H9 (cell line): ENCODE measurements at regions not wholly inside any gene's neighbourhood (a gene's known extent, or its start where the extent isn't known, plus 50 kb on each side); places are given as distances from the start of the nearest gene placed in this dataset.

Experiments used
- DNase-seq: peaks from one replicate; pipeline ENCODE4 v3.0.0-alpha.2; 2017
- H2AFZ ChIP-seq: one replicate; pipeline ENCODE4 v1.6.1; 2013; ENCODE audit warnings: mild to moderate bottlenecking, low read length, control low read depth, moderate library complexity
- H2AK5ac ChIP-seq: 2 replicates; pipeline ENCODE4 v1.6.1; 2013; ENCODE audit warnings: low read length, control low read depth, mixed read lengths; ENCODE audit not compliant: insufficient read length
- H2BK120ac ChIP-seq: one replicate; pipeline ENCODE4 v1.6.1; 2013; ENCODE audit warnings: low read depth, mild to moderate bottlenecking, low read length, control low read depth, inconsistent platforms; ENCODE audit not compliant: poor library complexity, severe bottlenecking
- H2BK12ac ChIP-seq: 2 replicates; pipeline ENCODE4 v1.6.1; 2013; ENCODE audit warnings: low read length, control low read depth, mixed read lengths, low read depth; ENCODE audit not compliant: insufficient read length
- H2BK15ac ChIP-seq: 2 replicates; pipeline ENCODE4 v1.6.1; 2013; ENCODE audit warnings: low read depth, low read length, control low read depth
- H2BK20ac ChIP-seq: one replicate; pipeline ENCODE4 v1.6.1; 2013; ENCODE audit warnings: low read depth, mild to moderate bottlenecking, low read length, control low read depth, inconsistent platforms; ENCODE audit not compliant: poor library complexity, severe bottlenecking
- H2BK5ac ChIP-seq: 2 replicates; pipeline ENCODE4 v1.6.1; 2013; ENCODE audit warnings: low read length, control low read depth, mixed read lengths; ENCODE audit not compliant: insufficient read length
- H3K14ac ChIP-seq: 2 replicates; pipeline ENCODE4 v1.6.1; 2013; ENCODE audit warnings: low read length, control low read depth; ENCODE audit not compliant: insufficient read depth
- H3K18ac ChIP-seq: 2 replicates; pipeline ENCODE4 v1.6.1; 2013; ENCODE audit warnings: low read depth, mild to moderate bottlenecking, mixed read lengths, low read length, control low read depth; ENCODE audit not compliant: insufficient read length
- H3K23ac ChIP-seq: 2 replicates; pipeline ENCODE4 v1.6.1; 2013; ENCODE audit warnings: low read length, control low read depth, mixed read lengths, low read depth; ENCODE audit not compliant: insufficient read length
- H3K23me2 ChIP-seq: 2 replicates; pipeline ENCODE4 v1.6.1; 2013; ENCODE audit warnings: low read depth, mild to moderate bottlenecking, mixed read lengths, low read length, control low read depth; ENCODE audit not compliant: insufficient read length, poor library complexity, severe bottlenecking
- H3K27ac ChIP-seq: 2 replicates; pipeline ENCODE4 v1.5.1; 2013; ENCODE audit warnings: low read length, control low read depth, mixed read lengths, low read depth; ENCODE audit not compliant: insufficient read length
- H3K27me3 ChIP-seq: 2 replicates; pipeline ENCODE4 v1.6.1; 2013; ENCODE audit warnings: low read length, control low read depth, inconsistent platforms; ENCODE audit not compliant: insufficient read depth
- H3K4ac ChIP-seq: 2 replicates; pipeline ENCODE4 v1.6.1; 2013; ENCODE audit warnings: low read depth, mild to moderate bottlenecking, control low read depth, inconsistent platforms, low read length, moderate library complexity
- H3K4me1 ChIP-seq: 2 replicates; pipeline ENCODE4 v1.6.1; 2013; ENCODE audit warnings: low read length, control low read depth, inconsistent platforms; ENCODE audit not compliant: insufficient read depth
- H3K4me2 ChIP-seq: 2 replicates; pipeline ENCODE4 v1.6.1; 2013; ENCODE audit warnings: low read length, control low read depth, mixed read lengths; ENCODE audit not compliant: insufficient read length, insufficient read depth
- H3K56ac ChIP-seq: 2 replicates; pipeline ENCODE4 v1.6.1; 2013; ENCODE audit warnings: low read depth, mild to moderate bottlenecking, mixed read lengths, low read length, control low read depth; ENCODE audit not compliant: insufficient read length
- H3K79me1 ChIP-seq: 2 replicates; pipeline ENCODE4 v1.6.1; 2013; ENCODE audit warnings: low read depth, mild to moderate bottlenecking, moderate library complexity, low read length, control low read depth, inconsistent platforms; ENCODE audit not compliant: insufficient read depth, poor library complexity, severe bottlenecking
- H3K79me2 ChIP-seq: 2 replicates; pipeline ENCODE4 v1.6.1; 2013; ENCODE audit warnings: low read length, control low read depth, inconsistent platforms; ENCODE audit not compliant: insufficient read depth
- H3K9ac ChIP-seq: 2 replicates; pipeline ENCODE4 v1.6.1; 2013; ENCODE audit warnings: low read length, control low read depth, mixed read lengths; ENCODE audit not compliant: insufficient read length; ENCODE audit errors: extremely low read depth
- H3K9me3 ChIP-seq: one replicate; pipeline ENCODE4 v1.6.1; 2013; ENCODE audit warnings: low read depth, low read length, inconsistent platforms; ENCODE audit not compliant: control insufficient read depth
- H3T11ph ChIP-seq: one replicate; pipeline ENCODE4 v1.6.1; 2013; ENCODE audit warnings: mild to moderate bottlenecking, low read length, control low read depth, inconsistent platforms
- H4K20me1 ChIP-seq: one replicate; pipeline ENCODE4 v1.6.1; 2013; ENCODE audit not compliant: control insufficient read depth, insufficient read length, insufficient read depth
- H4K5ac ChIP-seq: 2 replicates; pipeline ENCODE4 v1.6.1; 2013; ENCODE audit warnings: low read depth, mild to moderate bottlenecking, mixed read lengths, low read length, control low read depth; ENCODE audit not compliant: insufficient read length
- H4K8ac ChIP-seq: replicated peaks from 2 replicates; pipeline ENCODE4 v1.6.1; 2013; ENCODE audit warnings: low read length, control low read depth, mixed read lengths, low read depth; ENCODE audit not compliant: insufficient read length
- H4K91ac ChIP-seq: 2 replicates; pipeline ENCODE4 v1.6.1; 2013; ENCODE audit warnings: low read depth, mild to moderate bottlenecking, moderate library complexity, mixed read lengths, low read length, control low read depth; ENCODE audit not compliant: insufficient read length
- H3K27ac Mint-ChIP-seq, 3 experiments: 2 replicates in 2 of 3; 3 replicates in 1 of 3; pipeline ENCODE4 v1.8.0; 2020 to 2021; ENCODE audit warnings: mixed read lengths in 3 of 3, mild to moderate bottlenecking in 1 of 3, moderate library complexity in 1 of 3
- H3K27me3 Mint-ChIP-seq: 2 replicates; pipeline ENCODE4 v1.8.0; 2021; ENCODE audit warnings: low read depth, mild to moderate bottlenecking, moderate library complexity, mixed read lengths
- H3K36me3 Mint-ChIP-seq, 3 experiments: 2 replicates in 2 of 3; 3 replicates in 1 of 3; pipeline ENCODE4 v1.8.0; 2020 to 2021; ENCODE audit warnings: low read depth in 3 of 3, mixed read lengths in 3 of 3; ENCODE audit not compliant: insufficient read depth in 1 of 3
- H3K4me1 Mint-ChIP-seq, 2 experiments: 2 replicates each; pipeline ENCODE4 v1.8.0; 2020; ENCODE audit warnings: mixed read lengths in 2 of 2
- H3K4me3 Mint-ChIP-seq, 2 experiments: 2 replicates in 1 of 2; 3 replicates in 1 of 2; pipeline ENCODE4 v1.8.0; 2020 to 2021; ENCODE audit warnings: mild to moderate bottlenecking in 2 of 2, mixed read lengths in 2 of 2, moderate library complexity in 1 of 2
- H3K9me3 Mint-ChIP-seq, 2 experiments: 2 replicates in 1 of 2; 3 replicates in 1 of 2; pipeline ENCODE4 v1.8.0; 2020; ENCODE audit warnings: mild to moderate bottlenecking in 2 of 2, mixed read lengths in 2 of 2, moderate library complexity in 1 of 2
- CTCF ChIP-seq: fragments of 200-600 bp; sonication (generic); conservative IDR thresholded peaks from 3 replicates; pipeline ENCODE4 v1.8.0; 2021; ENCODE audit warnings: antibody characterized with exemption, mild to moderate bottlenecking
- WGBS: extraction: QIAGEN DNeasy Blood & Tissue Kit; methylation state at CpG from one replicate; pipeline ENCODE4 v1.1.7; 2013; ENCODE audit warnings: missing lambda C conversion rate, low lambda C conversion rate, mixed read lengths; ENCODE audit not compliant: insufficient read length; ENCODE audit errors: extremely low coverage; 5-methylcytosine and 5-hydroxymethylcytosine counted together

- Mint-ChIP-seq H3K4me1 (peaks cover 0 to 3% of the 10 kb centered on the region in 2 experiments; a peak in 1 of 4 replicates), H3K27ac (no peak overlapping the region), H3K27me3 (no peaks in the 10 kb centered on the region), H3K9me3 (peaks cover 0 to 5% of the 10 kb centered on the region in 2 experiments; a peak in 4 of 5 replicates), H3K4me3 (no peak overlapping the region), H3K36me3 (peaks cover 0 to 5% (median 0%) of the 10 kb centered on the region in 3 experiments; a peak in 3 of 7 replicates)
- no CpG with 5 or more reads among the region's 2 CpGs for WGBS
- no peaks in the 10 kb centered on the region for H3K23me2 ChIP-seq
- no peaks in the 10 kb centered on the region for H3K4me1 ChIP-seq
- H4K8ac ChIP-seq, result no peak overlapping the region
- H3K56ac ChIP-seq, result no peak overlapping the region
- no peak overlapping the region for H3K4ac ChIP-seq
- H2AFZ ChIP-seq, result no peak overlapping the region
- no peaks in the 10 kb centered on the region for H3K79me1 ChIP-seq
- H3T11ph ChIP-seq, result no peak overlapping the region
- no peak overlapping the region for H2AK5ac ChIP-seq
- H3K9me3 ChIP-seq, result no peaks in the 10 kb centered on the region
- H2BK20ac ChIP-seq, result no peak overlapping the region
- H4K5ac ChIP-seq, result no peak overlapping the region
- no peaks in the 10 kb centered on the region for H3K27me3 ChIP-seq
- H2BK15ac ChIP-seq, result no peak overlapping the region
- no peak overlapping the region for H4K91ac ChIP-seq
- no peaks in the 10 kb centered on the region for H3K79me2 ChIP-seq
- no peak overlapping the region for H2BK120ac ChIP-seq
- H2BK12ac ChIP-seq, result no peak overlapping the region
- no peak overlapping the region for H3K14ac ChIP-seq
- TF ChIP-seq CTCF, result no peak
- no peak for DNase-seq
- H3K23ac ChIP-seq, result no peak overlapping the region
- no peak overlapping the region for H3K18ac ChIP-seq
- no peaks in the 10 kb centered on the region for H4K20me1 ChIP-seq
- no peak overlapping the region for H2BK5ac ChIP-seq
- H3K4me2 ChIP-seq, result no peak overlapping the region
- H3K9ac ChIP-seq, result no peak overlapping the region
- no peak overlapping the region for H3K27ac ChIP-seq
Observed at GRCh38 chr6:130587778-130588520, 222.1 kb downstream of the TMEM200A start.
